ENCODE measurements at regions not wholly inside any gene's neighbourhood (a gene's known extent, or its start where the extent isn't known, plus 50 kb on each side); places are given as distances from the start of the nearest gene placed in this dataset.
A peak's percentile ranks its signal among the peaks of the same experiment; 100 is the strongest.

GRCh38 chr9:13396418-13396817, 116.9 kb upstream of the MPDZ start:
- DNase-seq (ENCODE audit: low spot score): no peak

GRCh38 chr9:13395156-13395555, 115.7 kb upstream of the MPDZ start:
- DNase-seq (ENCODE audit: low spot score): no peak

- no peak for DNase-seq (ENCODE audit: low spot score)
Measured at GRCh38 chr9:13388157-13388556, 108.7 kb upstream of the MPDZ start.

GRCh38 chr9:13387734-13388067, 108.2 kb upstream of the MPDZ start:
- DNase-seq (ENCODE audit: low spot score): no peak

GRCh38 chr9:13386935-13387733, 107.6 kb upstream of the MPDZ start:
- no peak for DNase-seq (ENCODE audit: low spot score)

GRCh38 chr9:13386316-13386715, 106.8 kb upstream of the MPDZ start:
- DNase-seq (ENCODE audit: low spot score): no peak

- DNase-seq (ENCODE audit: low spot score): no peak
Measured at GRCh38 chr9:13383855-13384254, 104.4 kb upstream of the MPDZ start.

GRCh38 chr9:13383216-13383615, 103.7 kb upstream of the MPDZ start:
- no peak for DNase-seq (ENCODE audit: low spot score)

GRCh38 chr9:13382595-13382994, 103.1 kb upstream of the MPDZ start:
- DNase-seq (ENCODE audit: low spot score): no peak

GRCh38 chr9:13380903-13381302, 101.4 kb upstream of the MPDZ start:
- DNase-seq (ENCODE audit: low spot score): no peak

GRCh38 chr9:13378154-13378553, 98.7 kb upstream of the MPDZ start:
- no peak for DNase-seq (ENCODE audit: low spot score)

- no peak for DNase-seq (ENCODE audit: low spot score)
Measured at GRCh38 chr9:13377171-13377925, 97.9 kb upstream of the MPDZ start.

GRCh38 chr9:13372510-13372909, 93.0 kb upstream of the MPDZ start:
- DNase-seq (ENCODE audit: low spot score): no peak

- DNase-seq (ENCODE audit: low spot score): no peak
Measured at GRCh38 chr9:13369431-13369830, 89.9 kb upstream of the MPDZ start.

GRCh38 chr9:13367784-13368183, 88.3 kb upstream of the MPDZ start:
- no peak for DNase-seq (ENCODE audit: low spot score)

GRCh38 chr9:13364271-13365000, 84.9 kb upstream of the MPDZ start:
- DNase-seq (ENCODE audit: low spot score): no peak

GRCh38 chr9:13361076-13361475, 81.6 kb upstream of the MPDZ start:
- DNase-seq (ENCODE audit: low spot score): no peak

GRCh38 chr9:13360188-13360587, 80.7 kb upstream of the MPDZ start:
- no peak for DNase-seq (ENCODE audit: low spot score)

GRCh38 chr9:13358128-13358527, 78.6 kb upstream of the MPDZ start:
- peak; percentile 11 for DNase-seq (ENCODE audit: low spot score)

- DNase-seq (ENCODE audit: low spot score): no peak
Measured at GRCh38 chr9:13354733-13355132, 75.2 kb upstream of the MPDZ start.

GRCh38 chr9:13352451-13352979, 73.0 kb upstream of the MPDZ start:
- no peak for DNase-seq (ENCODE audit: low spot score)

- peak; percentile 13 for DNase-seq (ENCODE audit: low spot score)
Measured at GRCh38 chr9:13351778-13352386, 72.4 kb upstream of the MPDZ start.
